CD14-positive monocyte (primary cell): ENCODE measurements at regions not wholly inside any gene's neighbourhood (a gene's known extent, or its start where the extent isn't known, plus 50 kb on each side); places are given as distances from the start of the nearest gene placed in this dataset.

Source experiments
- DNase-seq, 3 donors: peaks; one replicate each; pipeline ENCODE4 v3.0.0-alpha.2; 2011 to 2022
- H2AFZ ChIP-seq: 2 replicates; pipeline ENCODE4 v1.6.0; 2012; ENCODE audit warnings: mild to moderate bottlenecking, low read depth, low read length, inconsistent platforms; ENCODE audit not compliant: insufficient read depth, poor library complexity, severe bottlenecking
- H3K27ac ChIP-seq, 2 donors: 1 replicate in 1 of 2; 2 replicates in 1 of 2; pipeline ENCODE4 v1.5.1; 2012 to 2013; ENCODE audit warnings: low read length in 2 of 2, control low read depth in 1 of 2, inconsistent platforms in 1 of 2, low read depth in 1 of 2, mild to moderate bottlenecking in 1 of 2
- H3K27me3 ChIP-seq, 2 donors: one replicate each; pipeline versions ENCODE4 v1.6.0 to v1.6.1; 2011 to 2013; ENCODE audit warnings: low read length in 2 of 2; ENCODE audit not compliant: control insufficient read depth in 2 of 2, insufficient read depth in 2 of 2
- H3K36me3 ChIP-seq, 2 donors: replicated peaks in 1 of 2; 1 replicate in 1 of 2; 2 replicates in 1 of 2; pipeline versions ENCODE4 v1.5.1 to v1.6.1; 2012 to 2013; ENCODE audit warnings: low read length in 2 of 2, control low read depth in 1 of 2, inconsistent platforms in 1 of 2, mild to moderate bottlenecking in 1 of 2; ENCODE audit not compliant: insufficient read depth in 2 of 2, control insufficient read depth in 1 of 2
- H3K4me1 ChIP-seq, 2 donors: 1 replicate in 1 of 2; 2 replicates in 1 of 2; pipeline versions ENCODE4 v1.5.1 to v1.6.1; 2012 to 2013; ENCODE audit warnings: low read length in 2 of 2, control low read depth in 1 of 2, inconsistent platforms in 1 of 2, mild to moderate bottlenecking in 1 of 2, moderate library complexity in 1 of 2; ENCODE audit not compliant: insufficient read depth in 2 of 2, control insufficient read depth in 1 of 2
- H3K4me2 ChIP-seq: replicated peaks from 2 replicates; pipeline ENCODE3; 2012; ENCODE audit warnings: low read length, moderate library complexity, mild to moderate bottlenecking; ENCODE audit not compliant: poor library complexity, severe bottlenecking; ENCODE audit errors: extremely low read depth
- H3K4me3 ChIP-seq, 3 experiments: fragments of 200-600 bp in 1 of 3; sonication (generic) in 1 of 3; replicated peaks in 1 of 3; 1 replicate in 2 of 3; 2 replicates in 1 of 3; pipeline ENCODE4 v1.5.1; 2011 to 2013; ENCODE audit warnings: low read length in 3 of 3, mild to moderate bottlenecking in 3 of 3, control low read depth in 2 of 3, low read depth in 2 of 3, inconsistent platforms in 1 of 3, moderate library complexity in 1 of 3
- H3K79me2 ChIP-seq: 2 replicates; pipeline ENCODE4 v1.6.0; 2012; ENCODE audit warnings: mild to moderate bottlenecking, control low read depth, inconsistent platforms, low read length, moderate library complexity; ENCODE audit not compliant: insufficient read depth
- H3K9ac ChIP-seq: 2 replicates; pipeline ENCODE4 v1.6.0; 2017; ENCODE audit warnings: low read length, mild to moderate bottlenecking; ENCODE audit not compliant: insufficient read depth, poor library complexity, severe bottlenecking
- H3K9me3 ChIP-seq, 2 donors: replicated peaks in 1 of 2; 1 replicate in 1 of 2; 2 replicates in 1 of 2; pipeline versions ENCODE4 v1.5.1 to v1.6.1; 2012 to 2013; ENCODE audit warnings: low read length in 2 of 2, control low read depth in 1 of 2; ENCODE audit not compliant: control insufficient read depth in 1 of 2, insufficient read depth in 1 of 2
- H4K20me1 ChIP-seq: 2 replicates; pipeline ENCODE4 v1.6.0; 2012; ENCODE audit warnings: mild to moderate bottlenecking, low read length, control low read depth, moderate library complexity; ENCODE audit not compliant: insufficient read depth
- H3K27ac Mint-ChIP-seq, 7 donors: one replicate each; pipeline ENCODE4 v1.8.0; 2020; ENCODE audit warnings: mild to moderate bottlenecking in 7 of 7, mixed read lengths in 7 of 7, moderate library complexity in 6 of 7, inconsistent platforms in 2 of 7
- H3K27me3 Mint-ChIP-seq, 3 donors: one replicate each; pipeline ENCODE4 v1.8.0; 2021 to 2022; ENCODE audit warnings: low read depth in 3 of 3, mild to moderate bottlenecking in 3 of 3, mixed read lengths in 3 of 3, moderate library complexity in 3 of 3, inconsistent platforms in 1 of 3
- H3K36me3 Mint-ChIP-seq, 2 donors: one replicate each; pipeline ENCODE4 v1.8.0; 2020; ENCODE audit warnings: mixed read lengths in 2 of 2, inconsistent platforms in 1 of 2, mild to moderate bottlenecking in 1 of 2
- H3K4me1 Mint-ChIP-seq: one replicate; pipeline ENCODE4 v1.8.0; 2020; ENCODE audit warnings: mild to moderate bottlenecking, mixed read lengths
- H3K4me3 Mint-ChIP-seq, 2 donors: one replicate each; pipeline ENCODE4 v1.8.0; 2020; ENCODE audit warnings: mild to moderate bottlenecking in 2 of 2, mixed read lengths in 2 of 2, moderate library complexity in 1 of 2
- H3K9me3 Mint-ChIP-seq, 7 donors: one replicate each; pipeline ENCODE4 v1.8.0; 2020 to 2022; ENCODE audit warnings: mixed read lengths in 7 of 7, mild to moderate bottlenecking in 6 of 7, moderate library complexity in 6 of 7, inconsistent platforms in 2 of 7
- CTCF ChIP-seq: fragments of 200-600 bp; IDR thresholded peaks from one replicate; pipeline ENCODE4 v1.8.0; 2022; ENCODE audit warnings: antibody characterized with exemption, mild to moderate bottlenecking
- WGBS: methylation state at CpG from one replicate; pipeline ENCODE4 v1.1.5; 2013; ENCODE audit warnings: missing lambda C conversion rate; ENCODE audit not compliant: insufficient coverage; 5-methylcytosine and 5-hydroxymethylcytosine counted together
- intact Hi-C, 2 donors: fragments of 100-400 bp; cut with micrococcal nuclease; formaldehyde crosslinking; loops; one replicate each; pipeline versions ENCODE4 v1.15.0 to v1.15.1; 2023

DNA sequence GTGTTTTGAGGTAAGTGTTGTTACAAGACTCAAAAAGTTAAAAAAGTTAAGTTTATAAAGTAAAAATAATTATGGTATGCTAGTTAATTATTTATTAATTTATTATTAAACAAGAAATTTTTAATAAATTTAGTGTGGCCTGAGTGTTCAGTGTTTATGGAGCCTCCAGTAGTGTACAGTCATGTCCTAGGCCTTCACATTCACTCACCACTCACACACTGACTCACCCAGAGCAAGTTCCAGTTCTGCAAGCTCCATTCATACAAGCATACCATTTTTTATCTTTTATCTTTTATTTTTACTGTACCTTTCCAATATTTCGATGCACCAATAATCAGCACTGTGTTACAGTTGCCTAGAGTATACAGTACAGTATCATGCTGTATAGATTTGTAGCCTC lies 381.2 kb upstream of the MGMT start:
- Histone ChIP-seq H3K27me3 (no peaks in the 10 kb centered on the region), H3K4me2 (no peak overlapping the region), H3K9me3 (no peaks in the 10 kb centered on the region), H4K20me1 (no peaks in the 10 kb centered on the region), H3K9ac (no peak overlapping the region), H2AFZ (no peak overlapping the region), H3K36me3 (no peaks in the 10 kb centered on the region), H3K79me2 (no peaks in the 10 kb centered on the region), H3K4me3 (no peak overlapping the region), H3K27ac (no peak overlapping the region), H3K4me1 (peaks cover 5 to 6% of the 10 kb centered on the region in 2 donors)
- Mint-ChIP-seq H3K9me3 (peaks cover 0 to 8% (median 3%) of the 10 kb centered on the region in 7 donors), H3K27ac (no peak overlapping the region), H3K4me1 (peaks cover 7% of the 10 kb centered on the region), H3K27me3 (peaks cover 0 to 1% (median 0%) of the 10 kb centered on the region in 3 donors), H3K36me3 (no peaks in the 10 kb centered on the region), H3K4me3 (no peak overlapping the region)
- no CpG with 5 or more reads among the region's 1 CpG for WGBS
- TF ChIP-seq CTCF: no peak
- DNase-seq: no peak
- intact Hi-C loops: no loop called here

- Mint-ChIP-seq H3K27me3 (peaks cover 0 to 3% (median 2%) of the 10 kb centered on the region in 3 donors), H3K27ac (no peak overlapping the region), H3K36me3 (no peaks in the 10 kb centered on the region), H3K4me1 (peaks cover 11% of the 10 kb centered on the region), H3K4me3 (no peak overlapping the region), H3K9me3 (peaks cover 0 to 6% (median 0%) of the 10 kb centered on the region in 7 donors)
- peaks cover 8 to 9% of the 10 kb centered on the region in 2 donors for H3K4me1 ChIP-seq
- WGBS: 100% methylated on average over 2 of the region's 4 CpGs
- DNase-seq: no peak
- no peaks in the 10 kb centered on the region for H3K9me3 ChIP-seq
- no peak overlapping the region for H3K4me2 ChIP-seq
- TF ChIP-seq CTCF: no peak
- intact Hi-C loops: no loop called here
- no peaks in the 10 kb centered on the region for H3K36me3 ChIP-seq
- no peak overlapping the region for H3K9ac ChIP-seq
- H3K4me3 ChIP-seq: no peak overlapping the region
- no peak overlapping the region for H3K27ac ChIP-seq
- no peak overlapping the region for H2AFZ ChIP-seq
- no peaks in the 10 kb centered on the region for H4K20me1 ChIP-seq
- H3K79me2 ChIP-seq: no peaks in the 10 kb centered on the region
- no peaks in the 10 kb centered on the region for H3K27me3 ChIP-seq
Observed at GRCh38 chr10:129089341-129089740, 377.7 kb upstream of the MGMT start.
